Lower leg skin (tissue), 4 donors: ENCODE measurements at regions not wholly inside any gene's neighbourhood (a gene's known extent, or its start where the extent isn't known, plus 50 kb on each side); places are given as distances from the start of the nearest gene placed in this dataset.

Experiments
- DNase-seq, 2 donors: peaks; one replicate each; pipeline ENCODE4 v3.0.0-alpha.2; 2019; ENCODE audit warnings: low spot score in 2 of 2
- H3K4me3 ChIP-seq: fragments of 200-600 bp; sonication (generic); 2 replicates; pipeline ENCODE4 v1.5.1; 2017; ENCODE audit warnings: mild to moderate bottlenecking, low read depth; ENCODE audit not compliant: poor library complexity, severe bottlenecking
- POLR2A ChIP-seq, 2 donors: fragments of 450-650 bp; IDR thresholded peaks; one replicate each; pipeline ENCODE4 v1.6.1; 2016 to 2017; ENCODE audit warnings: antibody characterized with exemption in 2 of 2, mild to moderate bottlenecking in 1 of 2, moderate library complexity in 1 of 2
- WGBS, 2 donors: methylation state at CpG; one replicate each; pipeline ENCODE4 v1.1.5; 2018; 5-methylcytosine and 5-hydroxymethylcytosine counted together
- intact Hi-C: fragments of 100-400 bp; cut with DNase I; formaldehyde crosslinking; loops from one replicate; pipeline ENCODE4 v1.15.0; 2023; ENCODE audit warnings: low total_unique reads
- TF ChIP-seq, protein P1 (sequence below), 3 donors: fragments of 450-650 bp; IDR thresholded peaks; one replicate each; pipeline ENCODE4 v1.5.1; 2016; ENCODE audit warnings: antibody characterized with exemption in 3 of 3, mild to moderate bottlenecking in 3 of 3, moderate library complexity in 2 of 3

- TF ChIP-seq, protein P1, sequence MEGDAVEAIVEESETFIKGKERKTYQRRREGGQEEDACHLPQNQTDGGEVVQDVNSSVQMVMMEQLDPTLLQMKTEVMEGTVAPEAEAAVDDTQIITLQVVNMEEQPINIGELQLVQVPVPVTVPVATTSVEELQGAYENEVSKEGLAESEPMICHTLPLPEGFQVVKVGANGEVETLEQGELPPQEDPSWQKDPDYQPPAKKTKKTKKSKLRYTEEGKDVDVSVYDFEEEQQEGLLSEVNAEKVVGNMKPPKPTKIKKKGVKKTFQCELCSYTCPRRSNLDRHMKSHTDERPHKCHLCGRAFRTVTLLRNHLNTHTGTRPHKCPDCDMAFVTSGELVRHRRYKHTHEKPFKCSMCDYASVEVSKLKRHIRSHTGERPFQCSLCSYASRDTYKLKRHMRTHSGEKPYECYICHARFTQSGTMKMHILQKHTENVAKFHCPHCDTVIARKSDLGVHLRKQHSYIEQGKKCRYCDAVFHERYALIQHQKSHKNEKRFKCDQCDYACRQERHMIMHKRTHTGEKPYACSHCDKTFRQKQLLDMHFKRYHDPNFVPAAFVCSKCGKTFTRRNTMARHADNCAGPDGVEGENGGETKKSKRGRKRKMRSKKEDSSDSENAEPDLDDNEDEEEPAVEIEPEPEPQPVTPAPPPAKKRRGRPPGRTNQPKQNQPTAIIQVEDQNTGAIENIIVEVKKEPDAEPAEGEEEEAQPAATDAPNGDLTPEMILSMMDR (IDR thresholded peaks at IDR 0.05): no peak
- no peak for TF ChIP-seq POLR2A (IDR thresholded peaks at IDR 0.05)
- DNase-seq: no peak
- intact Hi-C loops: no loop called here
- H3K4me3 ChIP-seq: no peak overlapping the region
- WGBS, 2 donors: 42 to 66% methylated on average over 2 of the region's 2 CpGs
Measured at GRCh38 chr16:52929478-52930400, 123.0 kb downstream of the CHD9NB start.

GRCh38 chr16:52928955-52929354 lies 123.7 kb downstream of the CHD9NB start:
- intact Hi-C loops: no loop called here
- no peak overlapping the region for H3K4me3 ChIP-seq
- DNase-seq: no peak
- 57 to 76% methylated on average over 3 of the region's 3 CpGs for WGBS, 2 donors
- TF ChIP-seq POLR2A (IDR thresholded peaks at IDR 0.05): no peak
- TF ChIP-seq, protein P1 (IDR thresholded peaks at IDR 0.05): no peak

DNA sequence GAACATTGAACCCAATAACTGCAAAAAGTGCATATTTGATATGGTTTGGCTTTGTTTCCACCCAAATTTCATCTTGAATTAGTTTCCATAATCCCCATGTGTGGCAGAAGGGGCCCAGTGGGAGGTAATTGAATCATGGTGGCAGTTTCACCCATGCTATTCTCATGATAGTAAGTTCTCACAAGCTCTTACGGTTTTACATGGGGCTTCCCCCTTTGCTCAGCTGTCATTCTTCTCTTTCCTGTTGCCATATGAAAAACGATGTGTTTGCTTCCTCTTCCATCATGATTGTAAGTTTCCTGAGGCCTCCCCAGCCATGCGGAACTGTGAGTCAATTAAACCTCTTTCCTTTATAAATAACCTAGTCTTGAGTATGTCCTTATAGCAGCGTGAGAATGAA lies 127.6 kb downstream of the CHD9NB start:
- H3K4me3 ChIP-seq: no peak overlapping the region
- 53 to 59% methylated on average over 4 of the region's 4 CpGs for WGBS, 2 donors
- TF ChIP-seq POLR2A (IDR thresholded peaks at IDR 0.05): no peak
- TF ChIP-seq, protein P1 (IDR thresholded peaks at IDR 0.05): no peak
- intact Hi-C loops: no loop called here
- no peak for DNase-seq

GRCh38 chr16:52924162-52924561 lies 128.5 kb downstream of the CHD9NB start:
- H3K4me3 ChIP-seq: no peak overlapping the region
- no peak for DNase-seq
- 74 to 80% methylated on average over 4 of the region's 4 CpGs for WGBS, 2 donors
- intact Hi-C loops: no loop called here
- TF ChIP-seq POLR2A (IDR thresholded peaks at IDR 0.05): no peak
- TF ChIP-seq, protein P1 (IDR thresholded peaks at IDR 0.05): no peak

DNA sequence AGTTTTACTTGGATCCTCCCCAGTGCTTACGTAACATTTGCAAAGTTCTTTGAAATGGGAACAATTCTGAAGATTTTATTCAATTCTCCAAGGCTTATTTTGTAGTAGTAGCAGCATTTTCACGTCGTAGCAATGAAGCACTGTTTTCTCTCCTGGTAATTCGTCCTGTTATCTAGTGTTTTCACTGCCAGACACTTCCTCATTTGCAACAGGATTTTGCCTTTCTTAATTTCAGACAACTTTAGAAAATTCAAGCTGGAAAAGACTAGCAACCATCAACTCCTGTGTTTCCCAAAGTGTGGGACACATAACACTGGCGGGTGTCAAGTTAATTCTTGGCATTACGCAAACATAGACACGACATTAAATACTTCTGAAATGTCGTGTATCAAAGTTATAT lies 131.6 kb downstream of the CHD9NB start:
- no peak overlapping the region for H3K4me3 ChIP-seq
- intact Hi-C loops: no loop called here
- no peak for DNase-seq
- 65 to 67% methylated on average over 8 of the region's 8 CpGs for WGBS, 2 donors
- TF ChIP-seq POLR2A (IDR thresholded peaks at IDR 0.05): no peak
- TF ChIP-seq, protein P1 (IDR thresholded peaks at IDR 0.05): no peak
